Stimulated activated CD4-positive, alpha-beta T cell treated with anti-CD3 and anti-CD28 coated beads, Interleukin-4, amount 100 ng/mL, for 48 hours (primary cell): ENCODE measurements at regions not wholly inside any gene's neighbourhood (a gene's known extent, or its start where the extent isn't known, plus 50 kb on each side); places are given as distances from the start of the nearest gene placed in this dataset.

Experiments
- DNase-seq, 2 donors: peaks; one replicate each; pipeline ENCODE4 v3.0.0-alpha.2; 2020; ENCODE audit warnings: low read depth in 2 of 2

GRCh38 chr16:74094962-74095361, 201.7 kb upstream of the PSMD7 start:
- DNase-seq, result no peak

DNA sequence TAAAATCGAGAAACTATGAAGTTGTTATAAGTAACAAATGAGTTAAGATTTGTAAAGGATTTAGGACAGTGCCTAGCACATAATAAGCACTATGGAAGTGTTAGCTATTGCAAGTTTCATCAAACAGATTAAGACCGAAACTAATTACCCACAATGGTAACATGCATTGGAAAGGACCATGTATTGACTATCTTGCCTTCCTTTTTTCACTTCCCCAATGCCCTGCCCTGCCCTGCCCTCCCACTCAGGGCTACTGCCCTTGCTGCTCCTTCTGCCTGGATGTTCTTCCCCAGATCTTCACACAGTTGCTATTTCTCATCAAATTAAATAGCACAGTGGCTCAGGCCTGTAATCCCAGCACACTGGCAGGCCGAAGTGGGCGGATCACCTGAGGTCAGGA, 202.1 kb upstream of the PSMD7 start:
- DNase-seq, result no peak

DNA sequence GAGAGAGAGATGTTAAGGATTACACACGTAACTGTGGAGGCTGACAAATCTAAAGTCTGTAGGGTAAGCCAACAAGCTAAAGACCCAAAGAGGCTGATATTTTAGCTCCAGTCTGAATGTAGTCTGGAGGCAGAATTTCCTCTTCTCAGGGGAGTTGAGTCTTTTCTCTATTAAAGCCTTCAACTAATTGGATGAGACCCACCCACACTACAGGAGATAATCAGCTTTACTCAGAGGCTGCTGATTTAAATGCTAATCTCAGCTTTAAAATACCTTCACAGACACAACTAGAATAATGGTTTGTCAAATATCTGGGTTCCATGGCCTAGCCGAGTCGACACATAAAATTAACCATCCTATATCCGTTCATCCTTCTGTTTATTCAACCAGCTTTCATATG, 204.3 kb upstream of the PSMD7 start:
- no peak for DNase-seq

DNA sequence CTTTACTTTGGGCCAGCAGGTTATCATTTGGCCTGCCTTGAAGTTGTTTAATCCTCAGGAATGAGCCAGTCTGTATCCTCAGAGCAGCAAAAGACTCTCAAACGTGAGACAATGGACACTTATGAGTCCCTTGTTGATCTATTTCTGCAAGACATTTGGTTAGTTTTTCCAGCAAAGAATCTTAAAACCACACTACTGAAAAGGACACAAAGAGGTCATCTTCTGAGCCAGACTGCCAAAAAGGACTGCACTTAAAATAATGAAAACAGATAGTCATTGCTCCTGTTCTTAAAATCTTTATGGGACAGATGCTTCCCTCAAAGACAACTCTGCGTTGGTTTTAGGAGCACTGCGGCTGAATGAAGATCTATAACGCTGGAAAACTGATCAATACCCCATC, 205.7 kb upstream of the PSMD7 start:
- DNase-seq, result no peak

DNA sequence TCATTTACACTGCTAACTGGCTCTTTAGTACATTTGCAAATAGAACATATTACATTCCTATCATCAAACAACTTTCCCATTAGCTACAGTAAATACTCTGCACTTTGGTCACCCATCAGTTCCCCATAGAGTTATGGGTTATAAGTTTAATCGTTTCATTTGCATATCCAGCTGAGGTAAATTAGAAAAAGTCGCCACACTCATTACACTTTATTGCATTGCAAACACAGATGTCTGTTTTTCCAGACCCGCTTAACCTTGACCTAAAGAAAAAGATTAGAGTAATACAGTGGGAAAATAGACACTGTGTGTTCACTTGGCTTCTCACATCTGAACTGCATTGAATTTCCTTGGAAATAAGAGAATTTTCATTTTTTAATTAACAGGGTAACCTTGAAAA, 213.1 kb upstream of the PSMD7 start:
- no peak for DNase-seq

GRCh38 chr16:74080311-74080710, 216.3 kb upstream of the PSMD7 start:
- no peak for DNase-seq

GRCh38 chr16:74079232-74079586, 217.4 kb upstream of the PSMD7 start:
- DNase-seq, result no peak

DNA sequence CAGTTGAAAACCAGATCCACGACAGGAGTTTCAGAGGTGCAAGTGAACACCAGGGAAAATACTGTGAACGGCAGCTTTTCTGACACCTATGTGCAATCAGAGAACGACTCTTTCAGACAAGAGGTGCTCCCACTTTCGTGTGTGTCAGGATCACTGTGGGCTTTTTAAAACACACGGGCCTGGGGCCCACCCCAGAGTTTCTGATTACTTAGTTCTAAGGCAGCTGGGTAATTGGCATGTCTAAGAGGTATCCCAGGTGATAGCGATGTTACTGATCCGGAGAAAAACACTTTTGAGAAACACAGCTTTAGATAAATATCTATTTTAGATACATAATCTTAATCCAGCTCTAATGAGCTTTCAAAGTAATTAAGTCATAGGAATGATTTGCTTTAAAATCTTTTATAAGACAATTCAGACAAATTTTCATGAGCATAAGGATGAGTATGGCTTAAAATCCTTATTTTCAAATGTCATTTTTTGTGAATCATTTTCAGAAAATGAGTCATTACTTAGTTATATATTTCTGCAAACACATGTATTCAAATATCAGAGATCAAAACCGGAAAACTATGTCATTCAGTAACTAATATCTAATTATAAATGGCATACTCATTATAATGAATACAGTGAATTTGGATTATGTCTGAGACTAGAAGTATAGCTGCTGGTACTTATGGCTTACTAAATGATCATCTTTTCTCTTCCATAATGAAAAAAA, 217.9 kb upstream of the PSMD7 start:
- DNase-seq, result no peak

GRCh38 chr16:74076568-74076967, 220.0 kb upstream of the PSMD7 start:
- no peak for DNase-seq

GRCh38 chr16:74075393-74075792, 221.2 kb upstream of the PSMD7 start:
- DNase-seq, result no peak

GRCh38 chr16:74073456-74073855, 223.2 kb upstream of the PSMD7 start:
- DNase-seq, result no peak

DNA sequence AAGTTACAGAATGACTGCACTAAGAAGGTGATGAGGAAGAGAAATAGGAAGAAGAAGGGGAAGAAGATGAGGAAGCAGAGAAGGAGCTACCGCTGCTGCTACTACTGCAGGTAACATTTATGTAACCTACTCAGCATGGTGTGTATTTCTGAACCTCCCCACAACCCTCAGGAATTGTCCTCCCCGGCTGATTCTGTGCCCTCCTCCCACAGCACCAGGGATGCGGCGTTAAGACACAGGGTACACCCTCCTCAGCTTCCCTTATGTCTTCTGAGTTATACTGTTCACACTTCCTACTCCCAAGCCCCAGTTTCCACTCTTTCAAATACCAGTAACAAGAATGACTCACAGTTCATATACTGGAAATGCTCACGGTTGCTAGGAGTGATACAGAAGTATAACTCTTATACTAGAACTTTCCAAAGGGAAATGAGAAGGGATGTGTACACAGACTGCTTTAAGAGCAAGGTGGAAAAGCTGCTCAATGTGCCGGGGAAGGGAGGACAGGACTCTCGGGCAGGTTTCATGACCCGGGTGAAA, 224.5 kb upstream of the PSMD7 start:
- no peak for DNase-seq

GRCh38 chr16:74070237-74070636, 226.4 kb upstream of the PSMD7 start:
- DNase-seq, result no peak

DNA sequence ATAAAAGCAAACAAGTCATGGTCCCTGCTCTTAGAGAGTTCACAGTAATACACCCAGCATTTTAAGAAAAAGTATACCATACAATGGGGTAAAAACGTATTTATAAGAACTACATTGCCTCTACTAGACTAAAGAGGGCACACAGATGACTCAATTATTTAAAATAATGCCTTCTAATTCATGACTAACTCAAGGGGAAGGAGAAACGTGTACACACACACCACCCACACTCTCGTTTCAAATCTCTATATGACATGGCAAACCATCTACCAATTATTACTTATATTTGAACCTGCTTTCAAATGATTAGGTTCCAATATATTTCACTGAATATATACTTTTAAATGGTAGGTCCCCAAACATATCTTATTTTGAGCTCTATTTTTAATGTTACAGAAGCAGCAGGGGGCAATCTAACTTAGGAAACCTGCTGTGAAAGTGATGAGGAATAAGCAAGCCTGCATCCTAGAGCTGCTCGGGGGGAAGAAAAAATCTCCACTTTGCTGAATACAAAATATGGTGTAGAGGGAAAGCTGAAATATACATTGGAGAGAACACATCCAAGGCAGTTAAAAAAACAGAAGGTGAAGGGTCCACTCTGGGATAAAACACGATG, 232.4 kb upstream of the PSMD7 start:
- no peak for DNase-seq

DNA sequence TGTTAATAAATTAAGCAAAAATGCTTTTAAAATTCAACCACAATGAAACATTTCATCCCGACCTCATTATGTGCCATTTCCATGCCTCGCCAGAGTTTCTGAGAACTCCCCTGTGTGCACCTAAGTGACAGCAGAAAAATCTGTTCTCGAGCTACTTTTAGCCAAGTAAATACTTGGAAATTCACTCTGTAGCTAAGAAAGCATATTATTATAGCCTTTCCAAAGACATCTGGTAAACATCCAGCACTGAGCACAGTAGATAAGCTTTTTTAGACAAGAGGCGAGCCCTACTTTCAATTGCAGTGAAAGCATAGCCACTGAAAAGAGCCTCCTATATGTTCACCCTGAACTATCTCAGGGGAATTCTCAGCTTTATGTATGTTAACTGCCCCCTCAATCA, 242.8 kb upstream of the PSMD7 start:
- no peak for DNase-seq

DNA sequence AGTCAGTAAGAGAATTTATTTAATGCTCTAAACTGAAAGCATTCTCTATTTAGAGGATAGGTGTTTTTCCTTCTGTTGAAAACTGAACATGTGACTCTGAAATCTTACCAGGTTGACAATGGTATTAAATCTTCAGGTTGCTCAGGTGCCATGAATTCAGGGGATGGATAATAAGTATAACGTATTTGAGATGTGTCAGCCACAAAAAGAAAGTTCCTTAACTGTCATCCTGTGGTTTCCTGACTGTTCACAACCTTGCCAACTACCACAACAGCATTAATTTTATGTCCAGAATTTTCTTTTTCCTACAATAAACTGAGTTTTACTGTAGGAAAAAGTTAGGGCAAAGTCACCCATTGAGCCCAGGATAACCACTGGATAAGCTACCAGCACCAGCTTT, 243.3 kb upstream of the PSMD7 start:
- DNase-seq, result no peak

GRCh38 chr16:74052016-74052415, 244.6 kb upstream of the PSMD7 start:
- DNase-seq, result no peak

- DNase-seq, result no peak
These were observed 247.6 kb upstream of the PSMD7 start for GRCh38 chr16:74049027-74049426.

DNA sequence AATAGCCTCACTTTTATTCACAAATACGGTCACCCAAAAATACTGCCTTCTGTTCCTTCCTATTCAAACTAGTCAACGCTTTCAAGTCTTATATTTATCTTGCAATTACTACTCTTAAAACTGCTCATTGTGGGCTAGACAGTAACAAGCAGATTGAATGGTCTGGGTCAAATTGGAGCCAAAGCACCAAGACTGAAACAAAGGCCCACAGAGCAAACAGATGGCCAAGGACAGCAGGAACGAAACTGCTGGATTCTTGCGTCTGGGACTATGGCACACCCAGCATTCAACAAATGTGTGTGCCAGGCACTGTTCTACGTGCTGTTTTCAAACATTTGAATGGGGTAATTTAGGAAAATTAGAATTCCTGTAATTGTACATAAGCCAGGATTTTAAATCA, 250.1 kb upstream of the PSMD7 start:
- DNase-seq, result no peak

DNA sequence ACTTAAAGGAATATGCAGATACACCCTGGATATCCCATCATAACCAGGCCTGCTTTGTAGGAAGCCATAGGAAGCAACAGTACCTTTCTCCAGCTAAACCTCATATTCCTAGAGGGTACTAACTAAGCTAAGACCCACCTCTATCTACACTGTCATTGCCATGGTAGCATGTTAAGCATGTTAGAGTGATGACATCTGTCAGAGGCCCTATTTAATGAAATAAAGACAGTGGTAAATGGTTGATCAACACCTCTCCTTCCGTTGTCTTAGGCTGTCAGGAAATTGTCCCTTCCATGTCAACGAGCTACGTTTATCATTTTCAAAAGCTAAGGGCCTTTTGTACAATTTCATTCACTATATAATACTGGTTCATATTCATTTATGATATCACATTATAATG, 251.1 kb upstream of the PSMD7 start:
- DNase-seq, result no peak

GRCh38 chr16:74035816-74036215, 260.8 kb upstream of the PSMD7 start:
- no peak for DNase-seq

DNA sequence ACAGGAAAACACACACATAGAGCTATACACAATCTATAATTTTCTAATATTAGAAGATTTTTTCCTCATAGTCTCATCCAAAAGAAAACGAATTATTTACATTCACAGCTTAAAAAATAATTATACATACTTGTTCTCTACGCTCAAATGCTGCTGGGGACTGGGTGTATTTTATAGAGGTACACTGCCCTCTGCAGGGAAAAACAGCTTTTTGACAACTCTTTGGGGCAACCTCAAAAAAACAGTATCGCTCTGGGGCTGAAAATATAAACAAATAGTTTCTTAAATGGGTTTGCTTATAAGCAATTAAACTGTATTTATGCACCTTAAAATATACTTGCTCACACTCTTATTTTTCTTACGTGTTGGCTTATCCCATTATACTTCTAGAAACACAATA, 261.8 kb upstream of the PSMD7 start:
- no peak for DNase-seq

DNA sequence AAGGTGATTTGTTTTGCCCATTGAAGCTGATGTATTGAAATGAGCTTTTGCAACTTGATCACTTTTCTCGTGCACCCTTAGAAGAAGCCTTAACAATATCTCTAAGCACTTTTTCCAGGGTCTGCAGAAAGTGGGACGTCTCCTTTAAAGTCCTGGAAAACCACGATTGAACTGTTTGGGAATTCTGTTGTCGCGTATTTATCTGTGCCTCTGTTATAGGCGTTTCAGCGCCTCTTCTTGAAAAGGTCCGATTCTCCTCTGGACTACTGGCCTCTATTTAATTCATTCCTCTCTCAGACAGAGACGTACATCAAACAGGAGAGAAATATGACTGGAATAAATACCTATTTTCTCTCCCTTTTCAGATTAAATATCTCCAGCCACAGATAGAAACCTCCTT, 262.4 kb upstream of the PSMD7 start:
- no peak for DNase-seq
